HG03469 (cell line): ENCODE measurements at regions not wholly inside any gene's neighbourhood (a gene's known extent, or its start where the extent isn't known, plus 50 kb on each side); places are given as distances from the start of the nearest gene placed in this dataset.
"Not testable (repeated sequence)": the region's sequence is repeated elsewhere in the genome, so short reads cannot be mapped to it uniquely, and the experiment has no call there.

ENCODE experiments used
- ATAC-seq: cut with Tn5 transposase; IDR thresholded peaks from one replicate; pipeline ENCODE4 v1.9.1; 2021; ENCODE audit warnings: mild to moderate bottlenecking, moderate library complexity, moderate number of reproducible peaks; ENCODE audit not compliant: unreplicated experiment

DNA sequence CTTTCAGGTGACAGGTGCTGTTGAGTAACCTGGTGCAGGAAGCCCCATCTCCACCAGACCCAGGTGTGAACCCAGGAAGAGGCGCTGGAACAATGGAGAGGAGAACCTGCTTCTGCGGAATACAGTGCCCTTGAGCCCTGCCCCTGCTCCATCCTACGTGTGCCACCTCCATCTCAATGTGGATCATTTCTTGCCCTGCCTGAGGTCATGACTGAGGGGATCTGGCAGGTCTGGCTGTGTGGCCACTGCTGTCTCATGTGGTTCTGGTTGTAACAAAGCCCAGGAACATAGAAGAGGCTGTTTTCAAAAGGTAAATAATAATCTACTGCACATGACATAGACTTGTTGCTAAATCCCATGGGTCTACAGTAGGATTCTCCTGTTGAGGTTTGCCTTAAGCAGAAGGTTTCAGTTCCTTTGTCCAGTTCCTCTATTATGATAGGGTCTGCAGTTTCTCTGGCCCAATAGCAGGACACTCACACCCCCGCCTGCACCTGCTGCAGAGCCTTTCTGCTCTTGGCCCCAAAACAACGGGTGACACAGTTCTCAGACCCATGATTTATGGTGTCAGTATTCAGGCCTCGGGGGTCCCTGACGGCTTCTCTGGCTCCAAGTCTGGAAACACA, 113.5 kb upstream of the IGLL5 start:
- ATAC-seq = no peak

- not testable (repeated sequence) for ATAC-seq
Measured at GRCh38 chr22:22774762-22775161, 112.9 kb upstream of the IGLL5 start.

GRCh38 chr22:22776121-22776520, 111.5 kb upstream of the IGLL5 start:
- no peak for ATAC-seq

DNA sequence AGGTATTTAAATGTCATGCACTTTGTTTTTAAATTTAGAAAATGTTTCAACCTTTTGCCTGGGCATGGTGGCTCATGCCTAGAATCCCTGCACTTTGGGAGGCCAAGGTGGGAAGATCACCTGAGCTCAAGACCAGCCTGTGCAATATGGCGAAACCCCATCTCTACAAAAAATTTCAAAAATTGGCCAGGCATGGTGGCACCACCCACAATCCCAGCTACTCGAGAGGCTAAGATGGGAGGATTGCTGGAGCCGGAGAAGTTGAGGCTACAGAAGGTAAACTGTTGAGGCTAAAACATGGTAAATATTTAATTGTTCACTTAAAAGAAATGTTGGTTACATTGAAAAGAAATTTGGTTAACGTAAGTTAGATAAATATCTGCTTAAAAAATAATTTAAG, 108.4 kb upstream of the IGLL5 start:
- no peak for ATAC-seq

DNA sequence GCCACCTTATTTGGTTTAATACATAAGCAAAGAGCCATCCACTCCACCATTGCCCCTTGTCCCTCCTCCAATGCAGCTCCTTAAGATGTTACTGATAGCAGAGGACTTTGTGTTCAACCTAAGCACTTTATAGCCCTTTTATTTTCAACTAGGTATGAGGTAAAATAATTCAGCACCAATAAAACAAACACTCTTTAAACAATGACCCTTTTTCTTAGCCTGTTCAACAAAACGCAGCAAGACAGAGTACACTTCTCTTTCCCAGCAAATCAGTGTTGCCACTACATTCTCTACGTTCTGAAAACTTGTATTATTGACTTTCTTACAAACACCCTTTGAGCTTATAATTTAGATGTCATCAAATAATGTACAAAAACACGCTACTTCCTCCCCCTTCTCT, 104.0 kb upstream of the IGLL5 start:
- no peak for ATAC-seq

- ATAC-seq = no peak
Measured at GRCh38 chr22:22784249-22785039, 103.2 kb upstream of the IGLL5 start.

DNA sequence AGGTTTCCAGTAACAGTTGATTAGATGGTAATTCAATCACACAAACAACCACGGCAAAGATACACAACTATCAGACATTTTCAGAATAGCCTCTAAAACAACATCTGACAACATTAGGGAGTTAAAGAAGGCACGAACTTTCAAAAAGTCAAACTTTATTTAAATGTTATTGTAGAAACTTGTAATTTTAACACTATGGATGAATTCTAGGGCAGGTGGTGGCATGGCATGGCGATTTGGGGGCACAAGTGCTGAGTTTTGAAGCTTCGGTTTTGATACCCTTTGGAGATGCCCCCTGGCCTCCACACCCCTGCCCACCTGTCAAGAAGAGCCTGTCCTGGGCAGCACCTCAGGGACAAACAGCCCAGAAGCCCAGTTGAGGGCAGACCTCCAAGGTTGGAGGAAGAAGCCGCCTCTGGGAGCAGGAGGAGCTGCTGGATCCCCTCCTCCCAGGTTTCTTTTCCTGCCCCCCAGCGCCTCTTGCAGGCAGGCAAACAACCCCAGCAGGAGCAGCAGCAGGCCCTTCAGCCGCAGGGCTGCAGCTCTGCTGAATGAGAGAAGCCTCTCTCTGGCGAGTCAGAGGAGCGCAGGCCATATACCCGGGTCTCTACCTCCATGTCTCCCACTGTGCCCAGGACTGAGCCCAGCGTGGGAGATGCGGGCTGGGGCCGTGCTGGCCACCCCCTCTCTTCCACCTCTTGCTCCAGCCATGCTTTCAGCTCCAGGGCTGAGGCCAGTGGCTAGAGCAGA, 102.1 kb upstream of the IGLL5 start:
- ATAC-seq = no peak

DNA sequence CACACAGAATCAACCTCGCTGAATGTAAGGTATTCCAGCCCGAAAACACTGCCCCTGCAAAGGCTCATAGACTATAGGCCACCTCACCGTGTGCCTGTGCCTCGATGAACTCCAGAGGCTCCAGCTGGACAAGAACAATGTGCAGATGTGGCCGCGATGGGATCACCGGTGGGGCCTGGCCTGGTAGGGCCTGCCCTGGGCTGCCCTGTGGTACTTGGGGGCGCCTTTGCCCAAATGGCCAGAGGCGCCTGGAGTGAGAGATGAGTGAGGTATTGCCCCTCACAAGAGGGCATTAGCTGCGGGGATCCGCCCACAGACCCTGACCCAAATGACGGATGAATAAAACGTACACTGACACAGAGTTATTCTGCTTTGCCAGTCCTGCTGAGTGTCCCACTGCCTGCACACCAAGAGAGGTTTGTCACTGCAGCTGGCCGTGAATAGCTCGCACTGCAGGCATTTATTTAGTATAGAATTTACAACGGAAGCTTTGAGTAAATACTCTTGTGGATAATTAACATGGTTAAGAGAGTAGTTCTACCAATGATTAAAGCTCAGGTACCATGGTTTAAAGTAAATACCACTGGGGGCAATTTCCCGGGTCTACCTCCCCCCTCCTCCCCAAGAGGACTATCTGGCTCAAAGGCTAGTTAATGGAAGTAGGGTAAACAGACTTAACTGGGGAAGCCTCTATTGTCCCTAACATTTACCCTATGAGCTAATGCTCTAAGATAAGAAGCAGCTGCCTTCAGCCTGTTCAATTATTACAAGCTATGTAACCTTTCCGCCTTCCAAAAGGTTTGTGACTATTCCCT, 101.1 kb upstream of the IGLL5 start:
- ATAC-seq = no peak

- no peak for ATAC-seq
Measured at GRCh38 chr22:22787151-22787550, 100.5 kb upstream of the IGLL5 start.

GRCh38 chr22:22787786-22788459, 99.7 kb upstream of the IGLL5 start:
- no peak for ATAC-seq

DNA sequence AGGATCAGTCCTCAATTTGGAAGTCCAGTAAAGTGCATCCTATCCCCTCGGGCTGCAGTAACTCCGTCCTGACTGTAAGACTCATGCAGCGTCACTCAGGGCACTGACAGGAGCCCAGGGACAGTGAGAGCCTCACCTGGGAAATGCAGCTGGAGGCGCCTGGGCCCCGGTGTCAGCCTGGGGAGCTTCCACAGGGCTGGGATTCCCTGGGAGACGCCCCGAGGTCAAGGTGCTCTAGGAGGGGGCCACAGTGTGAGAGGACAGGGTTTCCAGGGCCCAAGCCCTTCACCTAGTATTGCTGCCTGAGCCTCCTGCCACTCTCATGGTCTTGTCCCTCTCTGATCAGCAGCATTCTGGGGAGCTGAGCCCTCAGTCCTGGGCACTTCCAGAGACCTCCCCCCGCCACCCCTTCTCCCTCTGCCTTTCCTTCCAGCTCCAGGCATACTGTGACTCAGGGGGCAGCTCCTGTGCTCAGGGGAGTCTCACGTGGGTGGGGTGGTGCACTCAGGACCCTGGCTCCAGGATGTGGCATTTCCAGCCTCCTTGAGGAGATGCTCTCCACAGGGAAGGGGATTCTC, 99.1 kb upstream of the IGLL5 start:
- no peak for ATAC-seq

DNA sequence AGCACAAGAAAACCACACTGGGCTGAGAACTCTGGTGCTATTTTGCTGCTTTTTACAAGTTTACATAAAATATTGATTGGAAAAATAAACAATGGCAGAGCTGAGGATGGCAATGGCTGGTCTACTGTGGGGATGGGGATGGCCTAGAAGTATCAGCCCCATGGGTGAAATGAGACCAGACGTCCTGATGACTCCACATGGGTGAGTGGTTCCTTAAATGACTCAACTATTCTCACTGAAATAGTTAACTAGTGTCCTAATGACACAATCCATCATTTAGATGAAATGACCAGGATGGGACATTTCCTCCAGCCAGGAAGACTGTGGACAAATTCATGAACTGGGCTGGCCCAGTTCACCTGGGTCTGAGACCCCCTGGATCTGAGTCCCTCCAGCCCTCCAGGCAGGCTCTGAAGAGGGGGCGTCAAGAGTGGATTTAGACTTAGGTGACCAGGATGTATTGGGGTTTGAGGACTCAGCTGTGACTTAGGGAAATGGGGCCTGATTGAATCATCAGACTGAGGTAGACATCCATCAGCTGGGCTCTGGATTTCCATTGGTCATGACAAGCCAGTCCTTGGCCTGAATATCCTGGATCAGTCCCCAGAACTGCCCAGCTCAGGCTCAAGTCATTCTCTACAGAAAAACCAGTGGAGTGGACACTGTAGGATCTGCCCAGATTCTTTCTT, 98.2 kb upstream of the IGLL5 start:
- no peak for ATAC-seq

DNA sequence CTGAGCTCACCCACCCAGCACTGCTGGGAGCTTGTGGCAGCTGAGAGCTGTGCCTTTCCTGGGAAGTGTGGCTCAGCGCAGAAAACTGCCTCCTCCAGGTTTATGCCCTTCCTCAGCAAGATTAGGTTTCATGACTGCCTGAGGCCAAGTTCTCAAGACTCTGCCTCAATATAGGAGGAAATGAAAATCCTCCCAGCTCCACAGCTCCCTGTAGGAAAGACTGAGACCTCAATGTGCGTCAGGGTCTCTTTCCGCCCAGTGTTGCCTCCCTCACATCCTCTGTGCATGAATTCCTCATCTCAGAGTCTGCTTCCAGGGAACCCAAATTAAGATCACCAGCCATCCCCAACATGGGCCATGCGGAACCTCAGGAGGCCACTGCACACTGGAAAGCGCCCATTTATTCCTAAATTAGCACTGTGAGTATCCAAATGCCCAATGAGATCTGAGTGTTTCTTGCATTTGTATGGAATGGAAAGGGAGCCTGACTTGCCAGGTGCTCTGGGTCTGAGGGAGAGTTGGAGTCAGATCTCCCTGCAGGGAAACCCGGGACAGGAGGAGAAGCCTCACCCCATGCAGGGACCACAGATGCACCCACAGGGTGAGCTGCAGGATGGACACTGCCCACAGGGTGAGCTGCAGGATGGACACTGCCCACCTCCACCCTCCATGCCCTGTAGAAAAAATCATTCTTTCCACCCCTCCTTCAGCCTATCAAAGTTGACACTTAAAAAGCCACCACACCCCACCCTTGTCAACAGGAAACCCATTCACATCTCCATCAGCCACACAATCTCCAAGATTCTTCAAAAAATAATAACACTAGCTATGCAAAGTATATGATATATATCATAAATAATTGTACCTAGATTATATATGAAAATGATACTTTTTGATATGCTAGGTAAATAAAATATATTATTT, 97.4 kb upstream of the IGLL5 start:
- no peak for ATAC-seq

- no peak for ATAC-seq
Measured at GRCh38 chr22:22791438-22792181, 96.0 kb upstream of the IGLL5 start.

DNA sequence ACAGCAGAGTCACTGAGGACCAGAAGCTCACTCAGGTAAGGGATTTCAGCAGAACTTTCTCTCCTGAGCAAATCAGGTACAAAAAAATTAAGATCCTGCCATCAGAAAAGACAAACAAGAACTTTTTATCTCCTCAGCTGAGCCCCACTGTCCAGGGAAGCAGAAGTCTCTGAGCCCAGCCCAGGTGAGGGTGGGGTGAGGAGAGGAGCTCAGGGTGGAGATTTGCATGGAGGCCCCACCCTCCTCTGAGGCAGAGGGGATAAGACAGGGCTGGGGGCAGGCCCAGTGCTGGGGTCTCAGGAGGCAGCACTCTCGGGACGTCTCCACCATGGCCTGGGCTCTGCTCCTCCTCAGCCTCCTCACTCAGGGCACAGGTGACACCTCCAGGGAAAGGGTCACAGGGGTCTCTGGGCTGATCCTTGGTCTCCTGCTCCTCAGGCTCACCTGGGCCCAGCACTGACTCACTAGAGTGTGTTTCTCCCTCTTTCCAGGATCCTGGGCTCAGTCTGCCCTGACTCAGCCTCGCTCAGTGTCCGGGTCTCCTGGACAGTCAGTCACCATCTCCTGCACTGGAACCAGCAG, 95.3 kb upstream of the IGLL5 start:
- ATAC-seq = not testable (repeated sequence)

- ATAC-seq = not testable (repeated sequence)
Measured at GRCh38 chr22:22795639-22796038, 92.0 kb upstream of the IGLL5 start.

GRCh38 chr22:22796724-22797123, 90.9 kb upstream of the IGLL5 start:
- ATAC-seq = no peak
